GM10248 (cell line): ENCODE measurements at regions not wholly inside any gene's neighbourhood (a gene's known extent, or its start where the extent isn't known, plus 50 kb on each side); places are given as distances from the start of the nearest gene placed in this dataset.

Source experiments
- CTCF ChIA-PET: fragments of 300-600 bp; sonication (Branson Sonifier 250); formaldehyde crosslinking; extraction: SDS; loops from one replicate; lab custom pipeline; 2021; ENCODE audit warnings: antibody characterized with exemption; lab: Yijun Ruan, JAX
- POLR2A ChIA-PET: fragments of 350-650 bp; sonication (Branson Sonifier 250); formaldehyde crosslinking; extraction: SDS; loops from one replicate; lab custom pipeline; 2020; ENCODE audit warnings: antibody characterized with exemption; lab: Yijun Ruan, JAX
- DNase-seq: peaks from one replicate; pipeline ENCODE4 v3.0.0; 2012; ENCODE audit errors: extremely low spot score
- TF ChIP-seq, protein P1 (sequence below): IDR thresholded peaks from 2 replicates; pipeline ENCODE4 v1.5.1; 2012; ENCODE audit warnings: mild to moderate bottlenecking, low read depth; ENCODE audit errors: extremely low read depth, missing control alignments, control extremely low read depth

DNA sequence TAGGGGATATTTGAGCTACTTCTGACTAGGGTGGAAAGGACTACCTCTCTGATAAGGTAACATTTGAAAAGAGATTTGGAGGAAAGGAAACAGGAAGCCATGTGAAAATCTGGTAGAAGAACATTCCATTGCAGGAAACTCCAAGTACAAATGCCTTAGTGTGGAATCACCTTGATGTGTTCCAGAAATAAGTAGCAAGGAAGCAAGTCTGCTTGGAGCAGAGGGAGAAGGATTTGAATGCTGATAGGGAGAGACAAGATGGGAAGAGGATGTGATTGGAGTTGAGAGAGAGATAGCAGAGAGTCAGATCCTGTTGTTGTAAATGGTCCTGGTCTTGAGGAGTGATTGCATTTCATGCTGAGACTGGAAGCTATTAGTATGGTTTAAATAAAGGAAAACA, 335.1 kb upstream of the DCBLD2 start:
- TF ChIP-seq, protein P1, sequence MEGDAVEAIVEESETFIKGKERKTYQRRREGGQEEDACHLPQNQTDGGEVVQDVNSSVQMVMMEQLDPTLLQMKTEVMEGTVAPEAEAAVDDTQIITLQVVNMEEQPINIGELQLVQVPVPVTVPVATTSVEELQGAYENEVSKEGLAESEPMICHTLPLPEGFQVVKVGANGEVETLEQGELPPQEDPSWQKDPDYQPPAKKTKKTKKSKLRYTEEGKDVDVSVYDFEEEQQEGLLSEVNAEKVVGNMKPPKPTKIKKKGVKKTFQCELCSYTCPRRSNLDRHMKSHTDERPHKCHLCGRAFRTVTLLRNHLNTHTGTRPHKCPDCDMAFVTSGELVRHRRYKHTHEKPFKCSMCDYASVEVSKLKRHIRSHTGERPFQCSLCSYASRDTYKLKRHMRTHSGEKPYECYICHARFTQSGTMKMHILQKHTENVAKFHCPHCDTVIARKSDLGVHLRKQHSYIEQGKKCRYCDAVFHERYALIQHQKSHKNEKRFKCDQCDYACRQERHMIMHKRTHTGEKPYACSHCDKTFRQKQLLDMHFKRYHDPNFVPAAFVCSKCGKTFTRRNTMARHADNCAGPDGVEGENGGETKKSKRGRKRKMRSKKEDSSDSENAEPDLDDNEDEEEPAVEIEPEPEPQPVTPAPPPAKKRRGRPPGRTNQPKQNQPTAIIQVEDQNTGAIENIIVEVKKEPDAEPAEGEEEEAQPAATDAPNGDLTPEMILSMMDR, result no peak
- ChIA-PET CTCF (interaction anchor here (1.3 to 1.9 kb wide), 2 partner anchors 12 to 64 kb away, joined by 3 to 7 read pairs; no protein-coding TSS in a partner anchor), POLR2A (no interaction called here)
- no peak for DNase-seq

DNA sequence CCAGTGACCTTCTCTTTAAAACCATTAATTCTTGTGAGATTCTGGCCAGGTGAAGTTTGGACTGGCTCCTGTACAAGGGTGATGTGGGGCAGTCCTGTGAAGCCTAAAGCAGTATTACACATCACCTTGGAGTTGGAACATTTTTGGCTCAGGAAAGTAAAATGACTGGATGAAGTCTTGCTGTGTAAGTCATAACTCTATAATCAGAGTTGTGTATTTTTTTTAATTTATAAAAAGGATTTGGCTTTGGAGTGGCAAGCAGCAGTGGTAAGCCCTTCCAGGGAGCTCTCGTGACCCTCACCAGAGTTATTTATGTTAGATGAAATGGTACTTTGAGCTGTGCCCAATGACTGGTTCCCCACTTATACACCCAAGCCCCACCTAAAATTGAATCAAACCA, 331.2 kb upstream of the DCBLD2 start:
- TF ChIP-seq, protein P1, result no peak
- POLR2A ChIA-PET, result no interaction called here
- CTCF ChIA-PET, result interaction anchor here (1.7 kb wide), 1 partner anchor 9 kb away, joined by 7 read pairs; no protein-coding TSS in a partner anchor

DNA sequence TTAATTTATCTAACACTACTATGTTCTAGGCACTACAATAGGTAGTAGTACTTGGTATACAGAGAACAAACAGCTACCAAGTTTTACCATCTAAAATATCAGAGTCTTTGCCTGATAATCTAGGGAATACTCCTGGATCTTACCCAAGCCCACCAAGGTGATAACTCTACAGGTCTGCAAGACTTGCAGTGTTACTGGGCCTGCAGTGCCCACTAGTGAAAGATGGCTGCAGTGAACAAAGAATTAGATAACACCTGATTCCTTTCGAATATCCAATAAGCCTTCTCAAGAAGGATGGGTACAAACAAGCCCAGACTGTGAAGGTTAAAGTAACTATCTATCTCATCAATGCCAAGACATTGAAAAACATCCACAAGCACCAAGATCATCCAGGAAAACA, 317.0 kb upstream of the DCBLD2 start:
- DNase-seq, result no peak
- ChIA-PET POLR2A (no interaction called here), CTCF (no interaction called here)

More for the DNA sequence above, 331.2 kb upstream of the DCBLD2 start:
- no peak for DNase-seq

DNA sequence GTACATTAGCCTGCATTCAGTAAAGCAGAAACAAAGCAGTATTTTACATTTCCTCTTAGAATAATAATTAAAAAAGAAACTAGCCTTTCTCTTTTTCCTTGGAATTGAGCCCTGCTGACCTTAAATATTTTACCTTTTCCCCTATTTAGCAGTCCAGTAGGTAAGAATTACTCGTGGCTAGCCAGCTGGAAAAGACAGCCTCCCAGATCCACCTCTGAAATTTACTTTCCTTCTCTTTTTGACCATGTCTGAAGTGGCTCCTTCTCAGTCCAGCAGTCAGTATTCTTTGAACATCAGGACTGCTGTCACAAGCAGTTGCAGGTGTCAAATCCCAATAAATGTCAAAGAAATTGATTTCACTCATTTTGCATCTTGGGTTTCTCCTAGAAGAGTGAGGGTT, 311.5 kb upstream of the DCBLD2 start:
- POLR2A ChIA-PET, result no interaction called here

More for the DNA sequence above, 317.0 kb upstream of the DCBLD2 start:
- TF ChIP-seq, protein P1, result no peak

DNA sequence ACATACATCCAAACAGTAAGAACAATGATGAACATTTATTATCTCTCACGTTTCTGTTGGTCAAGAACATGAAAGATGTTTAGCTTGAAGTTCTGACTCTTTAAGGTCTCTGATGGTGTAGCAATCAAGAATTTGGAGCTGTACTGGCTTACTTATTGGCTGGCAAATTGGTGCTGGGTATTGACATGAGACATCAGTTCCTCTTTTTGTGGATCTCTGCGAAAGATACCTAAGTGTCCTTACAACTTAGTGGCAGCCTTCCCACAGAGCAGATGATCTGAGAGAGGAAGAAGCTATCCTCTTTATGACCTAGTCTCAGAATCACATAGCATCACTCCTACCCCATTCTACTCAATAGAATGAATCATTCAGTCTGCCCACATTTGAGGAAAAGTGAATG, 309.8 kb upstream of the DCBLD2 start:
- ChIA-PET CTCF (interaction anchor here (3.8 kb wide), 1 partner anchor 38 kb away, joined by 11 read pairs; no protein-coding TSS in a partner anchor), POLR2A (no interaction called here)
- TF ChIP-seq, protein P1, result no peak
- DNase-seq, result no peak

More for the DNA sequence above, 311.5 kb upstream of the DCBLD2 start:
- TF ChIP-seq, protein P1, result no peak
- CTCF ChIA-PET, result interaction anchor here (0.7 to 3.8 kb wide), 3 partner anchors 14 to 321 kb away, joined by 3 to 11 read pairs (median 3); no protein-coding TSS in a partner anchor
- DNase-seq, result no peak

DNA sequence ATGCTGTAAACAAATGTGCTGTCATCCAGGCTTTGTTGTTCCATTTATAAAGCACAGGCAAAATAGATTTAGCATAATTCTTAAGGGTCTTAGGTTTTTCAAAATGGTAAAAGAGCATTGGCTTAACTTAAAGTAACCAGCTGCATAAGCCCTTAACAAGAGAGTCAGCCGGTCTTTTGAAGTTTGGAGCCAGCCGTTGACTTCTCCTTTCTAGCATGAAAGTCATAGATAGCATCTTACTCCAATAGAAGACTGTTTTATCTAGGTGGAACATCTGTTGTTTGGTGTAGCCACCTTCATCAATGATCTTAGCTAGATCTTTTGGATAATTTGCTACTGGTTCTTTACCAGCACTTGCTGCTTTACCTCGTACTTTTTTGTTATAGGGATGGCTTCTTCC, 297.5 kb upstream of the DCBLD2 start:
- DNase-seq, result no peak
- ChIA-PET POLR2A (no interaction called here), CTCF (interaction anchor here (1.2 to 2.3 kb wide), 4 partner anchors 11 to 26 kb away, joined by 3 to 7 read pairs (median 4); no protein-coding TSS in a partner anchor)
- TF ChIP-seq, protein P1, result no peak
